ENCODE measurements at regions not wholly inside any gene's neighbourhood (a gene's known extent, or its start where the extent isn't known, plus 50 kb on each side); places are given as distances from the start of the nearest gene placed in this dataset.
"Not testable (repeated sequence)": the region's sequence is repeated elsewhere in the genome, so short reads cannot be mapped to it uniquely, and the experiment has no call there.

DNA sequence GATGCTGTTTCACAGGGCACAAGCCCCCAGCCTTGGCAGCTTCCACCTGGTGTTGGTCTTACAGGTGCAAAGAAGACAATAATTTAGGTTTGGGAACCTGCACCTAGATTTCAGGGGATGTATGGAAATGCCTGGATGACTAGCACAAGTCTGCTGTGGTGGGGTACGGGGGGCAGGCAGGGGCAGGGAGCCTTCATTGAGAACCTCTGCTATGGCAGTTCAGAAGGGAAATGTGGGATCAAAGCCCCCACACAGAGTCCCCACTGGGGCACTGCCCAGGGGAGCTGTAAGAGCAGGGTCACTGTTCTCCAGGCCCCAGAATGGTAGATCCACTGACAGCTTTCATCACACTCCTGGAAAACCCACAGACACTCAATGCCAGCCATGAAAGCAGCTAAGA is 686.5 kb downstream of the FAM181B start:
- Mint-ChIP-seq H3K4me1 (no peaks in the 10 kb centered on the region), H3K27ac (no peak overlapping the region), H3K36me3 (no peaks in the 10 kb centered on the region), H3K27me3 (peaks cover 1% of the 10 kb centered on the region), H3K9me3 (peaks cover 0 to 6% (median 3%) of the 10 kb centered on the region in 3 donors), H3K4me3 (no peak overlapping the region)

DNA sequence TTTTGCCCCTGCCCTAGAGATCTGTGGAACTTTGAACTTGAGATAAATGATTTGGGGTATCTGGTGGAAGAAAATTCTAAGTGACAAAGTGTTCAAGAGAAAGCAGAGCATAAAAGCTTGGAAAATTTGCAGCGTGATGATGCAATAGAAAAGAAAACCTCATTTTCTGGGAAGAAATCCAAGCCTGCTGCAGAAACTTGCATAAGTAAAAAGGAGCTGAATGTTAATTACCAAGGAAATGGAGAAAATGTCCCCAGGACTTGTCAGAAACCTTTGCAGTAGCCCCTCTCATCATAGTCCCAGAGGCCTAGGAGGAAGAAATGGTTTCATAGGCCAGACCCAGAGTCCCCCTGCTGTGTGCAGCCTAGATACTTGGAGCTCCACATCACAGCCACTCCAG is 686.9 kb downstream of the FAM181B start:
- H3K36me3 Mint-ChIP-seq: no peaks in the 10 kb centered on the region
- no peaks in the 10 kb centered on the region for H3K4me1 Mint-ChIP-seq
- peaks cover 1% of the 10 kb centered on the region for H3K27me3 Mint-ChIP-seq
- H3K4me3 Mint-ChIP-seq: no peak overlapping the region
- H3K27ac Mint-ChIP-seq: no peak overlapping the region
- H3K9me3 Mint-ChIP-seq: peaks cover 0 to 6% (median 3%) of the 10 kb centered on the region in 3 donors

DNA sequence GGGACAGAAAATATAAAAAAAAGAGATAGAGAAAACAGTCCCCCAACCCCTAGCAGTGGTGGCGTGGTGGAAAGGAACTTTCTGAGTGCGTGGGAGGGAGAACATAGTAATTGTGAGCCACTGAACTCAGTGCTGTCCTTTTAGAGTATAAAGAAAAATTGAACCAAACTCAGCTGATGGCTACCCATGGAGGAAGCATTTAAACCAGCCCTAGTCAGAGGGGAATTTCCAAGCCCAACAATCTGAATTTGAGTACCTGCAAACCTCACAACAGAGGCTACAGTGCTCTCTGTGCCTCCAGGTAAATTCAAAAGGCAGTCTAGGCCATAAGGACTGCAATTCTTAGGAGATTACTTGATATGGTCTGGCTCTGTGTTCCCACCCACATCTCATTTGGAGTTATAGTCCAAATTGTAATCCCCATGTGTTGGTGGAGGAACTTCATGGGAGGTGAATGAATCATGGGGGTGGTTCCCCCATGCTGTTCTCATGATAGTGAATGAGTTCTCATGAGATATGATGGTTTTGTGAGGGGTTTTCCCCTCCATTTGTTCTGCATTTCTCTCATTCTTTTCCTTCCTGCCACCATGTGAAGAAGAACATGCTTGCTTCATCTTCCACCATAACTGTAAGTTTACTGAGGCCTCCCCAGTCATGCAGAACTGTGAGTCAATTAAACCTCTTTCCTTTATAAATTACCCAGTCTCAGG is 687.8 kb downstream of the FAM181B start:
- H3K27me3 Mint-ChIP-seq: peaks cover 1% of the 10 kb centered on the region
- H3K27ac Mint-ChIP-seq: no peak overlapping the region
- no peak overlapping the region for H3K4me3 Mint-ChIP-seq
- H3K9me3 Mint-ChIP-seq: peaks cover 0 to 6% (median 3%) of the 10 kb centered on the region in 3 donors
- H3K36me3 Mint-ChIP-seq: no peaks in the 10 kb centered on the region
- no peaks in the 10 kb centered on the region for H3K4me1 Mint-ChIP-seq

- Mint-ChIP-seq H3K4me3 (no peak overlapping the region), H3K36me3 (no peaks in the 10 kb centered on the region), H3K27ac (no peak overlapping the region), H3K4me1 (no peaks in the 10 kb centered on the region), H3K9me3 (peaks cover 0 to 3% (median 3%) of the 10 kb centered on the region in 3 donors), H3K27me3 (peaks cover under 1% of the 10 kb centered on the region)
Measured at GRCh38 chr11:82043316-82043715, 690.3 kb downstream of the FAM181B start.

GRCh38 chr11:82041764-82042163 is 691.9 kb downstream of the FAM181B start:
- H3K4me1 Mint-ChIP-seq: no peaks in the 10 kb centered on the region
- H3K36me3 Mint-ChIP-seq: no peaks in the 10 kb centered on the region
- no peak overlapping the region for H3K4me3 Mint-ChIP-seq
- no peaks in the 10 kb centered on the region for H3K27me3 Mint-ChIP-seq
- peaks cover 0 to 3% (median 3%) of the 10 kb centered on the region in 3 donors for H3K9me3 Mint-ChIP-seq
- no peak overlapping the region for H3K27ac Mint-ChIP-seq

GRCh38 chr11:82038154-82038553 is 695.5 kb downstream of the FAM181B start:
- Mint-ChIP-seq H3K27ac (no peak overlapping the region), H3K4me1 (no peaks in the 10 kb centered on the region), H3K27me3 (no peaks in the 10 kb centered on the region), H3K36me3 (no peaks in the 10 kb centered on the region), H3K4me3 (no peak overlapping the region), H3K9me3 (no peaks in the 10 kb centered on the region)

- no peak overlapping the region for H3K4me3 Mint-ChIP-seq
- no peaks in the 10 kb centered on the region for H3K36me3 Mint-ChIP-seq
- H3K9me3 Mint-ChIP-seq: no peaks in the 10 kb centered on the region
- H3K27me3 Mint-ChIP-seq: no peaks in the 10 kb centered on the region
- no peaks in the 10 kb centered on the region for H3K4me1 Mint-ChIP-seq
- H3K27ac Mint-ChIP-seq: no peak overlapping the region
Measured at GRCh38 chr11:82034527-82034926, 699.1 kb downstream of the FAM181B start.

DNA sequence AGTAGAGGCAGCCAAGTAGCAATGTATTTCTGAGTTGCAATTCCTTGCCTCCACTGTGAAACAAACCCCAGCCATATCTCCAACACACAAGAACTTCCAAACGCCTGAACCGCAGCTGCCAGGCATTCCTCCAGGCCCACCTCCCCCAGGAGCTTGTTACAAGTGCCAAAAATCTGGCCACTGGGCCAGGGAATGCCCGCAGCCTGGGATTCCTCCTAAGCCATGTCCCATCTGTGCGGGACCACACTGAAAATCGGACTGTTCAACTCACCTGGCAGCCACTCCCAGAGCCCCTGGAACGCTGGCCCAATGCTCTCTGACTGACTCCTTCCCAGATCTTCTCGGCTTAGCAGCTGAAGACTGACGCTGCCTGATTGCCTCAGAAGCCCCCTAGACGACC is 706.3 kb downstream of the FAM181B start:
- H3K4me1 Mint-ChIP-seq, H3K36me3 Mint-ChIP-seq, H3K27me3 Mint-ChIP-seq: not testable (repeated sequence)

GRCh38 chr11:82024760-82025159 is 708.9 kb downstream of the FAM181B start:
- no peaks in the 10 kb centered on the region for H3K36me3 Mint-ChIP-seq
- no peaks in the 10 kb centered on the region for H3K4me1 Mint-ChIP-seq
- no peak overlapping the region for H3K27ac Mint-ChIP-seq
- no peak overlapping the region for H3K4me3 Mint-ChIP-seq
- H3K27me3 Mint-ChIP-seq: no peaks in the 10 kb centered on the region
- no peaks in the 10 kb centered on the region for H3K9me3 Mint-ChIP-seq

More for the DNA sequence above, 706.3 kb downstream of the FAM181B start:
- H3K27ac Mint-ChIP-seq, H3K9me3 Mint-ChIP-seq, H3K4me3 Mint-ChIP-seq: not testable (repeated sequence)

- H3K4me1 Mint-ChIP-seq: no peaks in the 10 kb centered on the region
- H3K36me3 Mint-ChIP-seq: no peaks in the 10 kb centered on the region
- no peak overlapping the region for H3K27ac Mint-ChIP-seq
- H3K4me3 Mint-ChIP-seq: no peak overlapping the region
- H3K9me3 Mint-ChIP-seq: no peaks in the 10 kb centered on the region
- H3K27me3 Mint-ChIP-seq: no peaks in the 10 kb centered on the region
Measured at GRCh38 chr11:82012276-82012675, 721.4 kb downstream of the FAM181B start.

GRCh38 chr11:82009133-82009532 is 724.5 kb downstream of the FAM181B start:
- H3K4me1 Mint-ChIP-seq: no peaks in the 10 kb centered on the region
- H3K4me3 Mint-ChIP-seq: no peak overlapping the region
- H3K27me3 Mint-ChIP-seq: no peaks in the 10 kb centered on the region
- H3K36me3 Mint-ChIP-seq: no peaks in the 10 kb centered on the region
- H3K27ac Mint-ChIP-seq: no peak overlapping the region
- H3K9me3 Mint-ChIP-seq: no peaks in the 10 kb centered on the region

- Mint-ChIP-seq H3K4me3 (no peak overlapping the region), H3K27ac (peak overlapping the region in 1 of 3 donors; percentile 1), H3K27me3 (no peaks in the 10 kb centered on the region), H3K9me3 (no peaks in the 10 kb centered on the region), H3K36me3 (no peaks in the 10 kb centered on the region), H3K4me1 (no peaks in the 10 kb centered on the region)
Measured at GRCh38 chr11:82007521-82007920, 726.1 kb downstream of the FAM181B start.

DNA sequence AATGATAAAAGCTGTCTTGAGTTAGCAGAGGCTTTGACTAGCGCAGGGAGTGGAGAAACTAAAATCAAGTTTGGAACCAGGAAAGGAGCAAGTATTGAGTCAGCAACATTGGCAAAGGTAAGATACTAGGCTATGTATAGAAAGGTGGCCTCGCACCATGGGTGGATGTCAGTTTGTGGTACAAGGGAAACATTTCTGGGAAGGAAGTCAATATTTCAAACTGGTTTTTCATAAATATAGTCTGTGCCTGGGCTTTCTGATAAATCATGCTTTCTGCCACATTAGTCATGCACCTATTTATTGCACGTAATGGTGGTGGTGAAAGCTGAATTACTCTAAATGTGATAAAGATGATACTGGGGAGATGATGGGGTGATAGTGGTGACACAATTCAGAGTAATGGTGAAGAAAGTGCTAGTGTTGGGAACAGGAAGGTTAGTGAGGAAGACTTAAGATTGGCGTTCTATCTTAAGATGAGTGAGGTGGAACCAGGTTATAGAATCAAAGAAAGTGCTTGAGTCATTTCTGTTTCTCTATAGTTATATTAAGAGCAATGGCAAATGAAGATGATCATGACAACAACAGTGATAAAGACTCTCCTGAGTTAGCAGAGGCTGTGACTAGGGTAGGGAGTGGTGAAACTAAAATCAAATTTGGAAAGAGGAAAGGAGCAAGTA is 729.0 kb downstream of the FAM181B start:
- H3K9me3 Mint-ChIP-seq: no peaks in the 10 kb centered on the region
- no peak overlapping the region for H3K4me3 Mint-ChIP-seq
- no peaks in the 10 kb centered on the region for H3K4me1 Mint-ChIP-seq
- no peaks in the 10 kb centered on the region for H3K36me3 Mint-ChIP-seq
- no peaks in the 10 kb centered on the region for H3K27me3 Mint-ChIP-seq
- no peak overlapping the region for H3K27ac Mint-ChIP-seq

DNA sequence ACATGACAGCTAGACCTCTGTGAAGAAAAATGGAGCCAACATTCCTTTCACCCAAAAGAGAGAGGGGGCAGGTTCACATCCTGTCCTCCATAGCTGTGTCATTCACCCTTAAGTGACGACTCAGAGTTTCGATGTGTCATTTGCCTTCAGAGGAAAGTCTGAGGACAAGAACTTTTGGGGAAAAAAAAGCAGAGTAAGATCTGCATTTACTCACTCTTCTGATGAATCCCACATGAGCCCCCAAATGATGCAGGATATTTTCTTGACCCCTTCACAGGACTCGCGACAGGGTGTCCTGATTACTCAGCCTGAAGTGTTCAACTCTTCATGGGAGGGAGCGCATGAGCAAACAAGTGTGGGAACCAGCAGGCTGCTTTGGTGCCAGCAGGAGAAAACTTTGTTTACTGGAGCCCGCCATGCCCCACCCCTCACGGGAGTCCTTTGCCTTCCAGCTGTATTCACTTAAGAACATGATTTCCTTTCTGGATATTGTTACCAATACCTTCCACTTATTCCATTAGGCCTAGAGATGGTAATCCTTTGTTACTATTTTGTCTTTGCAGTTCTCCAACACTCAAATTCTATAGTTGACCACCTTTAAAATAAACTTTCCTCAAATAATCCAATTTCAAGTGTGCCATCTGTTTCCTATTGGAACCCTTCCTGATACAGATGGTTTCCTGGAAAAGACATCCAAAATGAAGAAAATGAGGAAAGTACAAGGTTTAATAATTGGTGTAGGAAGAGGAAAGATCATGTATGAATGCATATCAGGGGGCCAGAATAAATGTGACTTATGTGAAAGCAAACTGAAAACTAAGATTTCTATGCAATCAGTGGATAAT is 729.8 kb downstream of the FAM181B start:
- Mint-ChIP-seq H3K4me1 (no peaks in the 10 kb centered on the region), H3K36me3 (no peaks in the 10 kb centered on the region), H3K27me3 (no peaks in the 10 kb centered on the region), H3K4me3 (no peak overlapping the region), H3K9me3 (no peaks in the 10 kb centered on the region), H3K27ac (no peak overlapping the region)

DNA sequence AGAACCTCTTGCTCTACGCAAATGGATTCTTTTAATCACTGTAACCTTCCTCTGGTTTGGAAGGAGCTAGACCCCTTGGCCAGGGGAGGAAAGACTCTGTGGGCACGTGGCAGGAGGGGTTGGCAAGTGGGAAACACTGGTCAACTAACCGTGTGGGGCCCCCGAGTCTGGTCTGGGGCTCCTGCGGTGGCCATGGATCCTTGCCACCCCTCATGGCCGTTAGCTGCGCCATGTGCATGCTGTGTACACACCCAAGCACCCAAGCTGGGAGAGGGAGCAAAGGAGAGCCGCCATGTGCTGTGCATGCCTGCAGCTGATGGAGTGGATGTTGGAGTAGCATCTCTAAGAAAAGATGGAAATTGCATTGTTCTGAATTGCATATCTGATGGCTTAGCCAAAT is 730.6 kb downstream of the FAM181B start:
- no peaks in the 10 kb centered on the region for H3K4me1 Mint-ChIP-seq
- no peaks in the 10 kb centered on the region for H3K36me3 Mint-ChIP-seq
- H3K27ac Mint-ChIP-seq: no peak overlapping the region
- no peaks in the 10 kb centered on the region for H3K27me3 Mint-ChIP-seq
- no peaks in the 10 kb centered on the region for H3K9me3 Mint-ChIP-seq
- no peak overlapping the region for H3K4me3 Mint-ChIP-seq

Measured in IgD-negative memory B cell (primary cell).